CD4-positive, alpha-beta T cell treated with Interleukin-2 at 100 ng/mL for 4 hours (primary cell): ENCODE measurements at regions not wholly inside any gene's neighbourhood (a gene's known extent, or its start where the extent isn't known, plus 50 kb on each side); places are given as distances from the start of the nearest gene placed in this dataset.

Experiments used
- DNase-seq: peaks from one replicate; pipeline ENCODE4 v3.0.0-alpha.2; 2020; ENCODE audit warnings: low spot score

DNA sequence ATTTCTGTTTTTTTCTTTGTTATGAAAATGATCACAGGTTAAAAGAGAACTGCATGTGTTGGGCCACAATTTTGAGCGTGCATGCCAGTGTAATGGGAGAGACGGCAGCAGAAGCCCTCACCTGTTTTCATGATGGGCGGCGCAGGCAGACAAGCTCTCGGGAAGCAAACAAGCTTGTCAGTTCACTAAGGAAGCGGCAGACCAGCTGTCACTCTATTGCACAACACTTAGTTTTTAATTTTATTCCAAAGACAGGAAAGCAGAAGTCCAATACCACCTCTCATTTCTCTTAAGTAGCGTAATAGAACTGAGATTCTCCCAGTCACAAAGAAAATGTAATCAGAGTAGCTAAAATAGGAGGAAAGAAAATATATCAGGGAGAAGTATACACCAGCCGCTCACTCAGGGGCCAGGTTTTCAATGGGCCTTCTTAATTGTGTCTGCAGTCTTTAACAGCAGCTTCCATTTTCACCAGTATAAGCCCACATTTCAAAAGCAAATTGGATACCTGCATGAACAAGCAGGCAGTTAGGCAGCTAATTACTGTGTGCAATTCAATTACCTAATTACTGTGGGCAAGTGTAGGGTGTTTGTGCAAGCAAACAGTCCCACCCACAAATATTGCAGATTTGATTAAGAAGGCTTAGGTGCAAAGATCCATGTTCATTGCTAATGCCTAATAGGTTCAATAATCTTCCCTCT is 711.4 kb downstream of the DIAPH3 start:
- no peak for DNase-seq

DNA sequence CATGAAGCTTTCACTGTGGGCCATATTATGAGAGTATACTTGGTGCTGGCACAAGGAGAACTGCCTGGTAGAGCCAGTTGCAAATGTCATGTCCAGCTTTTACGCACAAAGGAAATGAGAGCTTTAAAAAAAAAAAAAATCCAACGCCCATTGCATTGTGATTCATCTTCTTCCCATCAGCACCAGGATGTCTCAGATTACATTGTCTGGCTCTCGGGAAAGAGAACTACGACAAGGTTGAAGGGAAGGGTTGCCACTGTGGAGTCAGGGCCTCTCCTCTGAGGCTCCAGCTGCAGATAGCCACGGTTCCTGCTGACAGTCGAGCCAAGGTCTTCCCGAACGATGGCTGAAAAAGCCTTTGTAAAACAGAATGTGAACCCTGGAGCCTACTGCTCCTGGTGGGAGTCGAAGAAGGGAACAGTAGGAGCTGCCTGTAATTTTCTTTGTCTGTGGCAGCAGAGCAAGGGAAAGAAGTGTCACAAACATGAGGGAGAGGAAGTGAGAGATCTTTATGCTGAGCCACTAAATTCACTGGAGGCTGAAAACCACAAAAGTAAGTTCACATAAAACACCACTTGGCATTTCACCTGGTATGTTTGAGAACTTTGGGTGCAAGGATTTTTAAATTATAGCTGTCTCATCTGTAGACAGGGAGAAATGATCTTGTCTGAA is 704.7 kb downstream of the DIAPH3 start:
- no peak for DNase-seq

DNA sequence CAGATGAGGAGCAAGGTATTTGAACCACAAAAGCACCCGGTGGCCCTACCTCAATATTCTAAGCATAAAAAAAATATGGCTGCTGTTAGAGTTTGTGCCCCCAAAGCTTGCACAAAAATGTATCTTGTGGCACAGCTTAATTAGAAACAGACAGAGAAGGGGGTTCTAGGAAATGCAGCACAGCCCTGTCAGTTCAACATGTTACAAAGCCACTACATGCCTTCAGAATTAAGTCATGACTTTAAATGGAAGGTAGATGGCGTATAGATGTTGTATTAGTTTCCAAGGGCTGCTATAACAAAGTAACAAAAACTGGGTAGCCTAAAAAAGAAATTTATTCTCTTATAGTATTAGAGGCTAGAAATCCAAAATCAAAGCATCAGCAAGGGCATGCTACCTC is 703.8 kb downstream of the DIAPH3 start:
- no peak for DNase-seq

DNA sequence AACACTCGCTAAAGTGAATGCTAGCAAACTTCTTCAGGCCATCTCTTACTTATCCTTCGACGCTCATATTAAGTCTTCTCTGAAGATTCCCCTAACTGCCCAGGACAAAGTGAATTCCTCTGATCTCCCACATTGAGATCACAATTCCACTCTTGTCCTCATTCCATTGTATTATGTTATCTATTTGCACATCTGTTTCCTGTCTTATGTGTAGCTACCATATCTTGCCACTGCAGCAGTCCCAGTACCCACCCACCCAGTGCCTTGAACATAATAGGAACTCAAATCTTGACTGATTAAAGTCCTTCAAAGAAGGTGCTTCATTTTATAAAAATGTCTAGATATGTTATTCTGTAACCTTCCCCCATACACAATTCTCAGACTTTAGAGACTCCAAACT is 702.3 kb downstream of the DIAPH3 start:
- no peak for DNase-seq

DNA sequence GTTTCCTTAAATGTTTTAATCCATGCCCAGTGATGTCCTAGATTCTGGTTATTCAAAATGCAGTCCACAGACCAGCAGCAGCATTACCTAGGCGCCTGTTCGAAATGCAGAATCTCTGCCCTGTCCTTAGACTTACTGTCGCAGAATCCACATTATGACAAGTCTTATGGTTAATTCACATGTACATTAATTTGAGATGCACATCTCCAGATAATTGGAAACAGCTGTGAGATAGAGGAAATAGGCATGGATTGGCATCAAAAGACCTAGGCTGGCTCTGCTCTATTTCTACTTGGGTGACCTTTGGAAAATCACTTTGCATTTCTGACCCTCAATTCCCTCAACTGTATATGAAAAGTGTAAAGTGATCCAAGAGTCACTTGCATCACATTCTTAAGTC is 700.7 kb downstream of the DIAPH3 start:
- DNase-seq, result no peak

DNA sequence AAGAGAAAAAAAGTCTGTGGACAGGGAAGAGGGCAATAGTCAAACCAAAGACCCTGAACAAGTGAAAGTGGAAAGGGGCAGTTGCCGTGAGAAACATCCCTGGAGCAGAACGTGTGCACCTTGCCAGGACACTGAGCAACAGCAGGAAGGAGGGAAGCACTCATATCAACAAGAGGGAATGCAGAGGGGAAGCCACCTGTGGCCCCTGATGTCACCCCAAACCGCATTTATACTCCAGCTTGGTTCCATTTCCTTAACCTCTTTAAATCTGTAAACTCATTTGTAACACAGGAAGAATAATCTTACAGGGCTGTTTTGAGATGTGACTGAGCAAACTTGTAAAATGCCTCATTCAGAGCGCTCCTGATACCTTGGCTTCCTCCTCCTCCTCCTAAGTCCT is 698.8 kb downstream of the DIAPH3 start:
- no peak for DNase-seq

DNA sequence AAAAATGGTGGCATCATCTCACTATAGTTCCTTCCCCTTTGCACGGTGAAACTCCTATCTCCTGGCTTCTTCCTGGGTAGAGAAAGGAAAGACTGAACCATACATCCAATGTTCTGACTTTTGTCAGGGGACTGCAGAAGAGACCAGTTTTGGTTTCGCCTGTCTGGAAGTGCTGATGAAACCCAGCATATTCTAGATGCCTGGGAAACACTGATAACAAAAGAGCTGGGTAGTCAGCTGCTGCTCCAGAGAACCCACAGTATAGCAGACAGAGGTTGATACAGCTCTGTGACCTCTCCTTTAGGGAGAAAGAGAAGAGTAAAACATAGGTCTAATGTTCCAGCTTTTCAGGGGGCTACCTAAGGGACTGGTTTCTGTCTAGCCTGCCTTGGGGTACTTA is 695.3 kb downstream of the DIAPH3 start:
- no peak for DNase-seq

DNA sequence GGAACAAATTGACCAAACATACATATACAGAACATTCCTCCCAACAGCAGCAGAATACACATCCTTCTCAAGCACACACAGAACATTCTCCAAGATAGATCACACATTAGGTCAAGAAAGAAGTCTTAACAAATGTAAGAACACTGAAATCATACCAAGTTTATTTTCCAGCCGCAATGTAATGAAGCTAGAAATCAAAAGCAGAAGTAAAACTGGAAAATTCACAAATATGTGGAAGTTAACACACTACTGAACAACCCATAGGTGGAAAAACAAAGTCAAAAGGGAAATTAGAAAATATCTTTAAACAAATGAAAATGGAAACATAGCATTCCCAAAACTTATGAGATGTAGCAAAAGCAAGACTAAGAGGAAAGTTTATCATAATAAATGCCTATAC is 692.6 kb downstream of the DIAPH3 start:
- no peak for DNase-seq

DNA sequence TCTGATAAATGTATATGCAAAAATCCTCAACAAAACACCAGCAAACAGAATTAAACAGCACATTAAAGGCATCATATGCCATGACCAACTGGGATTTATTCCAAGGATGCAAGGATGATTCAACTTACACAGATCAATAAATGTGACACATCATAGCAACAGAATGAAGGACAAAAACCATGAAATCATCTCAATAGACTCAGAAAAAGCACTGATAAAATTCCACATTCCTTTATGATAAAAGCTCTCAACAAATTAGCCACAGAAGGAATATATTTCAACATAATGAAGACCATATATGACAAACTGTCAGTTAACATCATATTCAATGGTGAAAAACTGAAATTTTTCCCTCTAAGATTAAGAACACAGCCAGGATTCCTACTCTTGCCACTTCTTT is 691.6 kb downstream of the DIAPH3 start:
- DNase-seq, result no peak

DNA sequence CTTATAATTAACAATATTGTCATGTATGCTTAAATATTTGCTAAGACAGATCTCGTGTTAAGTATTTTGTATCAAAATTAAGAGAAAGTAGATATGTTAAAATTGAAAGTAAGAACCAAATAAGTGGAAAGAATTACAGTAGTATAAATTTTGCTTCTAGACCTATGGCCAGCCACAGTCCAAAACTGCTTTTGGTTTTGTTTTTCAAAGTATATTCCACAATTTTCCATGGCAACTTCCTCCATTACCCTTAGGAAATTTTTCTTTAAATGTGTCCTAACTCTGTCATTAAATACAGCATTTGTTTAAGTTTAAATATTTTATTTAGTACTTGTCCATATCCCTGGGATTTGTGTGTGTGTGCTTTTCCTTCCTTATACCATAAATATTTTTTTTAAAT is 689.0 kb downstream of the DIAPH3 start:
- DNase-seq, result no peak

DNA sequence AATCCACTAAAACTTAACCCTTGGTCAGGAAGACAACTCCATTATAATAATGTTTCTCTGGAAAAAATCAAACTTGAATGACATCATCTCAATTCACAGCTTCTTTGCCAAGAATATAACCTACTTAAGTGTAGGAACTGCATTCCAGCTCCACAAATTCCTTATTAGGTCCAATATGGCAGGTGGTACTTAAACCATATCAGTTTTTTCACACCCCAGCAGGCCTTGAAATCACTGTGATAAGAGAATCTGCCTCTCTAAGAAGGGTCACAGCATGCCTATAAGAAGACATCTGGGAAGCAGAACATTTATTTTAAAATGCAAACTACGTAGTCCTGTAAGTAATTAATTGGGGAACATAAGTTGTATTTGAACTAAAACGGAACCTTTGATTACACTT is 687.8 kb downstream of the DIAPH3 start:
- DNase-seq, result no peak

DNA sequence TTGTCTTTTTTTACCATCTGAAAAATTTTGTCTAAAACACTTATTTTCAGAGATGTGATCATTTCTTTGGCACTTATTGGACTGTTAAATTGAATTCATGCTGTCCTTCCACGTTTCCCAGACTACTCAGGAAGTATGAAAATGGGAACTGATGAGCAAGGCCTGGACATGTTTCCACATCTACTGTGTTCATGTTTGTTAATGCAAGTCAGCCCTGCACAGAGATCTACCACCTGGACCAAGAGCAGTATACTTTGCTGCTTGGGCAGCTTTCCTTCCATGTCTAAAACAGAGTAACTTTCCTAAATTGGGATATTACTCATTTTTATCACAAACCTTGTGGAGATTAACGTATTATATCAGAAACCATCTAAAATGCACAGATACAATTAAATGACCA is 687.4 kb downstream of the DIAPH3 start:
- no peak for DNase-seq

DNA sequence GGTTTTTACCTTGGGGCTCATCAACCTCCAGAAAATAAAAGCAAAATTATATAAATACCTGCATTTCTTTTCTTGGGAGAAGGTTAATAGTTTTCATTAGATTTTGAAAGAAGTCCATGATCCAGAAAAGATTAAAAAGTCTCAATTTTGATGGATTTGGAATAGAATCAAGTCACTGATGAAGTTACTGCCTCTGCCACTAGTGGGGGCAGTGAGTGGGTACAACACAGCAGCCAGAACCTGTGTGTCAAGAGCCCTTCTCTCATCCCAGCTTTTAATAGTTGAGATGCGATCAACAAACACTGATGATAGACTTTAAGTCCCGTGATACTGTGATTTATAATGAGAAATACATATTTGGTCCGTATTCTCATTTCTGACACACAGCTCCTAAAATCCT is 686.7 kb downstream of the DIAPH3 start:
- no peak for DNase-seq

DNA sequence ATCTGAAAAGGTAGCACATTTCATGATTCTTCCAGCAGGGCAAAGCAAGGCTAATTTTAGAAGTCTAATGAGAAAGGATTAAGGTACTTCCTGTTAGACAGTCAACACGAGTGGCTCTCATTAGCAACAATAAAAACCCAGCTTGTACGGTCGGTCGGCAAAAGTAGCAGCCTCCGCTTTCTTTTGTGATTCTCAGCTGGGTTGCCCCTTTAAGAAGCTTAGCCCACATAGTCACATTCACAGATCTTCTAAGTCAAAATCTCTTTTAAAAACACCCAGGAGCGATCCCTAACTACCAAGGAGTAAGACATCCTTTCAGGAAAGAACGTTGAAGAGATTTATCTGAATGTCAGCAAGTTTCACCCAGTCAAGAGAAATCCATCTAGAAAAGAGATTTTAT is 684.8 kb downstream of the DIAPH3 start:
- DNase-seq, result no peak

DNA sequence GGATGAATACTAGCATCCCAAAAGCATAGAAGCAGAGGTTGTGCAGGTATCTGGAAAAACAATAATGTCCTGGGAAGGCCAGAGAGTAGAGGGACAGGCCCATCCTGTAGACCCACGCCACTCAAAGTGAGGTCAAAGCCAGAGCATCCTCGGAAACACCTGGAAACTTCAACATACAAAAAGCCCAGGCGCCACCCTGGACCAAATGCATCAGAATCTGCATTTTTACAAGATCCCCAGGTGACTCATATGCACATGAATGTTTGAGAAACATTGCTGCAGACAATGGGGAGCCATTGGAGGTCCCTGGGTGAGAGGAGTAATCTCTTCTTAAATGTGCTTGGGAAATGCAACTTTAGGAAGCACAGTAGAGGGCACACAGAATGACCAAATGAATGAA is 684.1 kb downstream of the DIAPH3 start:
- no peak for DNase-seq

DNA sequence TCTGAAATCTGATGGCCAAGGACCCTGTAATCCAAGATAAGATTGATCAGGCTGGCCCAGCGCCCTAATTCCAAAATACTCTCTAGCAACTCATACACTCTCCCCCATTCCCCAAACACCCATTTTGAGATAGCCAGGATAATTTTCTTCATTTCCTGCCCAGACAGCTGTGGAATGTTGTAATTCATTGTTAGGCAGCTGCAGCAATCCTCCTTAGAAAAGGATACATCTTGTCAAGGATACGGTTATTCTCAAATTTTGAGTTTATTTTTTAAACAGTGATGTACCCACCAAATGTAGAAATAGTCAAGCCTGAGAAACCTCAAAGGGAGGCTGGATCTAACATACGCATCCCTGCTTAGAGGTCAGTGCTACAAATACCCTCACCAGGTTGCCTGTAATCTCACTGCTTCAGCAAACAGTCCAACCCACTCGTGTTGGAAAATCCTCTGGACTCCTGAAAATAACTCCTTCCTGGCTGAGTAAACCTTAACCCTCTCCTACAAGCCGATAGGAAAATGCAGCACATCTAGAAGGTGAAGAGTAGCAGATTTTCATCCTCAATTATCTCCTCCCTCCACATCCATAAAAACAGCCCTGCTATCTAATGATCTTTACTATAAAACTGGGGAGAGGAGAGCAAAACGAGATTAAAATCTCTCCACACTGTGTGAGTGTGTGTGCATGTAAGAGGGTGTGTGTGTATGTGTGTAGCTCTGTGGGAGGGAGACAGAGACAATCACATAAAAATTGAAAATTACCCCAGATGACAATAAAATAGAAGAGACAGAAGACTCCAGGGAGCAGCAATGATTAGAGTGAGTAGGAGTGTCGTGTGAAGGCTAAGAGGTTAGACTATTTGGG is 683.1 kb downstream of the DIAPH3 start:
- no peak for DNase-seq

DNA sequence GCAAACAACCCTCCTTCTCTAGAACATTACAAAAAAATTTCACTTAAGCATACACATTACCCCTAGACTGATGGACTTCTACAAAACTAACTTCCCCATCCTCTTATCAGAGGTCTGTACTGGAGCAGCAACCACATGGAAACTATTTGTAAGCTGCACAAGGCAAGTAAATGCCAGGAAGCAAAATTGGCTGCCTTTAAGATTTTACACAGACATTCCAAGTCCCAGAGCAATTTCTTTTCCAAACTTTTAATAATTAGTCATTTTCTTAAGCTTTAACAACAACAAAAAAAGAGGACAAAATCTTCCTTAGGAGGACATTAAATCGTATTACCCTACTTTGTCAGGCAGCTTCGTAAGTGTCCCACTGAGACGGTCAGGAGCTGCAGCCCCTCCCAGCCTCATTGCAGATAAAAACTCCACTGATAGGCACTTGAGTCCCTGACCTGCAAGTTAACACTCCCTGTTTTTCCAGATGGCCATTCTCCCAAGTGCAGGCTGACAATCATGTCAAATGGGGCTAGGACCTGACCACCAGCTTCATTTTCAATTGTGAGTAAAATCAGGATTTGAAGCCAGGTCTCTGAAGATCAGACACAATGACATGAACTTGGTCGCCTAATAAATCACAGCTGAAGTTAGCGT is 680.1 kb downstream of the DIAPH3 start:
- no peak for DNase-seq

DNA sequence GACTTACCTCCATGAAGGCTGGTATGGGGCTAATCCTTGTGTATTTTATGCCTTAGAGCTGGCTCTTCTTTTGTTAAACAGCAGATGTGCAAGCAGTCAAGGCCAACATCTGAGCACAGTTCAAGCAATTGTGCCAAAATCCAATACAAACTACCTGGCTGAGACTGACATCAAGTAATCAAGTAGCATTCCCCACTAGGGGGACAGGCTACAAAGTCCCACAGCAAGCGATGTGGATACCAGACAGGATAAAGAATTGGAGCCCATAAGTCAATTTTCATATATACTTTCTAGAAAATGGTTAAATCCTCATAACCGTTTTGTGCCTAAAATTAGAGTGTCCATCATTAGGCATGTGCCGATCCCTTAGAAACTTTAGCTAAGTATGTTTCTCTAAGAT is 675.8 kb downstream of the DIAPH3 start:
- DNase-seq, result no peak

DNA sequence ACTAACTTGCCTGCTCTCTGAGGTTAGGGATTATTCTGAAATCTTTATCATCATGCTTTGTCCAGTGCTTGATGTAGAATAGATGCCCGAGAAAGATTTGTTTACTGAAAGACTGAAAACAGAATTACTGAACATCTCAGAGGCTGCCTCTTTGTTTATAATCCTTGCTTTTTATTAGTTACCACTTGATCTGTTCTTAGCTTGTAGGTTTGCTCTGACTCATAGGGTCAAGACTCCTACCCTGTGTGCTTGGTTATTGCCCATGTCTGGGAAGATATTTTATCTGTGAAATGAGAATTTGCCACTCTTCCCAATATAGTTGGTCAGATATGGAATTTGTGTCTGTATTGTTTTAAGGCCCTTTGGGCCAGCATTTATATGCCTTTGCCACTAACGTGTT is 675.3 kb downstream of the DIAPH3 start:
- DNase-seq, result no peak

DNA sequence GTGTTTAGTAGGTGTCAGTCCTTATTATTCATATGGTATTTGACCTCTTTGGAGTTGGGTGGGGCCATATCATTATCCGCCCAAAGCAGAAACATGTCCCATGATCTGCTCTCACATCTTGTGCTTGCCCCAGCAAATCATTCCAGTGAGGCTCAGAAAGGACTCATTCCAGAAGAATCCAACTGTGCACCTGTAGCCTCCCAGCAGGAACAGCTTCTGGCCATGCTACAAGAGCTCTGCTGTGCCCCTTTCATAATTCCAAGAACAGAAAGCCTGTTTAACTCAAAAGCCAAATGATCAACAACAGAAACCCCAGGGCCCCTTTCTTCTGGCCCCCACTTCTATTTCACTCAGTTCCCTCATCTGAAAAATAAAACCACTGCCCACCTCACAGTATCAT is 673.1 kb downstream of the DIAPH3 start:
- DNase-seq, result no peak

DNA sequence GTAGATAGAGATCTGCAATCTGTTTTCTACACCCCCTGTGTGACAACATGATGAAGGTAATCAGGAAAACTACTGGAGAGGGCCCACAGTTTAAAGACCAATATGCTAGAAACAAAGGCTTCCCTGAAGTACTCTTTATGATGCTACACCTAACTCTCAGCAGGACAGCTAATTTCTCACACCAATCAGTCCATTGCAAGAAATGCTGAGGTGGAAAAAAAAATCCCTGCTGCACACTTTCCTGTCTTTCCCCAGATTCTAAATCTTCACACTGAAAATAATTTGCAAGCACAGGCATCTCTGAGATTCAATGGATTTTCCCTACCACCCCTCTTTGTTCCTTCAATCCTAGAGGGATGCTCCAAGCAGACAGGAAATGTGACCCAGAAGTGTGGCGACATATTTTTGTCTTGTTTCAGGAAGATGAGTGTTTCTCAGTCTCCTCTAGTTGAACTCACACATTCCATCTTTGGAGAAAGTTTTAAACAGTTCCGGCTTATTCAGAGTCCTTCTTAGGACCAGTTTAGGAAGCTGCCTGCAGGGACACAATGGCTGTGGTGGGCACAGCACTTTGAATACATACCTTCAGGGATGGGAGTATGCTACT is 671.6 kb downstream of the DIAPH3 start:
- DNase-seq, result no peak

DNA sequence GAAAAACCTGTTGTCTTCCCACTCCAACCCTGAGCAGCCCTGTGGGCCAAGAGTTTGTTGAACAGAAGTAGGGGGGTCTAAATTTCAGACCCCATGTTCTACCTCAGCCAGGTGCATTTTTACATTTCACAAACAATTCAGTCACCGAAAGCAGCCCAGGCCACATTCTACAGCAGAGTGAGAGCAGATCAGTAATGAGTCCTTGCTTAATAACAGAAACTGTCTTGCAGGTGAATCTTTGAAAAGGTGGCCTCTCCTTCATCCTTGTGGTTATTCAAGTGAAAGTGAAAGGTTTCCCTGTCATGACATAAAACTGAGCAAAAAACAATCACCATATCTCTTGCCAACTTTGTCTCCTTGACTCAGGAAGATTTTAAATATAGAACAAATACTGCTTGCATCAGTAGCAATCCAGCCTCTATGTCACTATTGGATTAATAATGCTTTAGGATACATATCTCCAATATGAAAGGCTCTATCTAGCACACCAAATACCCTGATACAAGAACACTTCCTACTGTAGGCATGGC is 670.2 kb downstream of the DIAPH3 start:
- no peak for DNase-seq
